Upper lobe of right lung (tissue), 1 donor: ENCODE measurements at regions not wholly inside any gene's neighbourhood (a gene's known extent, or its start where the extent isn't known, plus 50 kb on each side); places are given as distances from the start of the nearest gene placed in this dataset.
"Not testable (repeated sequence)": the region's sequence is repeated elsewhere in the genome, so short reads cannot be mapped to it uniquely, and the experiment has no call there.

Experiments used
- ATAC-seq: fragments of 200-7000 bp; cut with Tn5 transposase; one replicate; pipeline ENCODE4 v1.9.1; 2020; ENCODE audit warnings: mild to moderate bottlenecking, moderate library complexity
- DNase-seq: peaks from one replicate; pipeline ENCODE4 v3.0.0-alpha.2; 2020
- H3K27ac ChIP-seq: fragments of 200-600 bp; one replicate; pipeline ENCODE4 v1.8.0; 2022
- H3K27me3 ChIP-seq: fragments of 200-600 bp; one replicate; pipeline ENCODE4 v1.8.0; 2022; ENCODE audit warnings: mild to moderate bottlenecking
- H3K36me3 ChIP-seq: fragments of 200-600 bp; one replicate; pipeline ENCODE4 v1.8.0; 2022
- H3K4me1 ChIP-seq: fragments of 200-600 bp; one replicate; pipeline ENCODE4 v1.8.0; 2022
- H3K4me3 ChIP-seq: fragments of 200-600 bp; one replicate; pipeline ENCODE4 v1.8.0; 2022; ENCODE audit warnings: mild to moderate bottlenecking
- H3K9me3 ChIP-seq: fragments of 200-600 bp; one replicate; pipeline ENCODE4 v1.8.0; 2022
- intact Hi-C: fragments of 100-400 bp; cut with DNase I; formaldehyde crosslinking; loops from one replicate; pipeline ENCODE4 v1.11.0; 2022
- TF ChIP-seq, protein P1 (sequence below): fragments of 200-600 bp; IDR thresholded peaks from one replicate; pipeline ENCODE4 v1.8.0; 2022; ENCODE audit warnings: antibody characterized with exemption
- donor health status: DM: no; HTN: yes; CAD: no; lungs with severe emphysema.

DNA sequence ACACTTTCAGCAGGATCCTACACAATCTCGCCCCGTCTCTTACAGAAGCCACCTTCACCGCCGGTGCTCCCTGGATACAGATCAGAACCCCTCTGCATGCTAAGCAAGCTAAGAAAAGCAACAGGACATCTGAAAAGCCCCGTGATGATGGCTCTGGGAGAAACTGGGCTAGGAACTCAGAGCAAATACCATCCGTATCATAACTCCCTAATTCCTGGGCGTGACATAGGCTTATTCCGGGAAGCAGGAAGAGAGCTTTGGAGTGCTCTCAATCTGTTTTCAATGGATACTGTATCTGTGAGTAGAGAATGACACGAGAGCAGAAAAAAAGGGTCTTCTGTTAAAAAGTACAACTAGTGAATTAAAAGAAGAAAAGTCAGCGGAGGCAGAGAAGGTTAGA is 121.6 kb downstream of the SPP2 start:
- peaks cover 13% of the 10 kb centered on the region for H3K4me1 ChIP-seq
- no peak overlapping the region for H3K27ac ChIP-seq
- no peaks in the 10 kb centered on the region for H3K9me3 ChIP-seq
- TF ChIP-seq, protein P1, sequence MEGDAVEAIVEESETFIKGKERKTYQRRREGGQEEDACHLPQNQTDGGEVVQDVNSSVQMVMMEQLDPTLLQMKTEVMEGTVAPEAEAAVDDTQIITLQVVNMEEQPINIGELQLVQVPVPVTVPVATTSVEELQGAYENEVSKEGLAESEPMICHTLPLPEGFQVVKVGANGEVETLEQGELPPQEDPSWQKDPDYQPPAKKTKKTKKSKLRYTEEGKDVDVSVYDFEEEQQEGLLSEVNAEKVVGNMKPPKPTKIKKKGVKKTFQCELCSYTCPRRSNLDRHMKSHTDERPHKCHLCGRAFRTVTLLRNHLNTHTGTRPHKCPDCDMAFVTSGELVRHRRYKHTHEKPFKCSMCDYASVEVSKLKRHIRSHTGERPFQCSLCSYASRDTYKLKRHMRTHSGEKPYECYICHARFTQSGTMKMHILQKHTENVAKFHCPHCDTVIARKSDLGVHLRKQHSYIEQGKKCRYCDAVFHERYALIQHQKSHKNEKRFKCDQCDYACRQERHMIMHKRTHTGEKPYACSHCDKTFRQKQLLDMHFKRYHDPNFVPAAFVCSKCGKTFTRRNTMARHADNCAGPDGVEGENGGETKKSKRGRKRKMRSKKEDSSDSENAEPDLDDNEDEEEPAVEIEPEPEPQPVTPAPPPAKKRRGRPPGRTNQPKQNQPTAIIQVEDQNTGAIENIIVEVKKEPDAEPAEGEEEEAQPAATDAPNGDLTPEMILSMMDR: no peak
- ATAC-seq: no peak
- DNase-seq: no peak
- no peak overlapping the region for H3K4me3 ChIP-seq
- intact Hi-C loops: no loop called here
- no peaks in the 10 kb centered on the region for H3K27me3 ChIP-seq
- H3K36me3 ChIP-seq: no peaks in the 10 kb centered on the region

DNA sequence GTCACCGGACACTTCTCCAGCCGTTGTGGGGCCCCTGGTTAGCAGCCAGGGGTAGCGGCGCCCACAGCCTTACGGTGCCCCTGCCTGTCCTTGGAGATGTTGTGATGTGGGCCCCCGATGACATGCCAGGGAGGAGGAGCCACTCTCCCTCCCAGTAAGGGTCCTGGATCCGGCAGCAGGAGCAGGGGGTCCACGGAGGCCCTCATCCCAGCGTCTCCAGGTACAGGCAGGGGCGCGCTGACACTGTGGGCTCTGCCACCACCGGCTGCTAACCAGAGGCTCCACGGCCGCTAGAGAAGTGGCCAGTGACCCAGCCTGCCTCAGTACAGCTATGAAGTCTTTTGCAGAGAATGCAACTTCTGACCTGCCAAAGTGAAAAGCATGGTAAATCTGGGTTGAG is 121.2 kb downstream of the SPP2 start:
- peak; percentile 16 for ATAC-seq

GRCh38 chr2:234169674-234170073 is 119.2 kb downstream of the SPP2 start:
- intact Hi-C loops: no loop called here
- Histone ChIP-seq H3K27me3 (no peaks in the 10 kb centered on the region), H3K36me3 (no peaks in the 10 kb centered on the region), H3K4me1 (peaks cover 14% of the 10 kb centered on the region), H3K27ac (no peak overlapping the region), H3K9me3 (no peaks in the 10 kb centered on the region), H3K4me3 (no peak overlapping the region)
- ATAC-seq (no peak), DNase-seq (no peak)
- TF ChIP-seq, protein P1: no peak

More for the DNA sequence above, 121.2 kb downstream of the SPP2 start:
- H3K4me3 ChIP-seq: no peak overlapping the region
- intact Hi-C loops: no loop called here
- no peak overlapping the region for H3K27ac ChIP-seq
- TF ChIP-seq, protein P1: no peak
- peaks cover 13% of the 10 kb centered on the region for H3K4me1 ChIP-seq
- H3K27me3 ChIP-seq: no peaks in the 10 kb centered on the region
- H3K9me3 ChIP-seq: no peaks in the 10 kb centered on the region
- DNase-seq: no peak
- H3K36me3 ChIP-seq: no peaks in the 10 kb centered on the region

- not testable (repeated sequence) for DNase-seq
- peak; percentile 78 for ATAC-seq
- peak overlapping the region; percentile 61 for H3K27ac ChIP-seq
These were observed 118.4 kb downstream of the SPP2 start for GRCh38 chr2:234168605-234169570.

GRCh38 chr2:234166531-234166930 is 116.0 kb downstream of the SPP2 start:
- TF ChIP-seq, protein P1: no peak
- Histone ChIP-seq H3K9me3 (no peaks in the 10 kb centered on the region), H3K36me3 (no peaks in the 10 kb centered on the region), H3K4me1 (peaks cover 13% of the 10 kb centered on the region), H3K27ac (no peak overlapping the region), H3K27me3 (no peaks in the 10 kb centered on the region), H3K4me3 (no peak overlapping the region)
- intact Hi-C loops: no loop called here
- ATAC-seq: no peak
- no peak for DNase-seq

More at GRCh38 chr2:234168605-234169570, 118.4 kb downstream of the SPP2 start:
- H3K4me1 ChIP-seq: peaks cover 17% of the 10 kb centered on the region
- intact Hi-C loops, H3K36me3 ChIP-seq, H3K4me3 ChIP-seq, H3K9me3 ChIP-seq, H3K27me3 ChIP-seq: not testable (repeated sequence)

- ATAC-seq (peak; percentile 29), DNase-seq (no peak)
- TF ChIP-seq, protein P1: no peak
- H3K4me1 ChIP-seq: peaks cover 13% of the 10 kb centered on the region
- no peaks in the 10 kb centered on the region for H3K36me3 ChIP-seq
- no peaks in the 10 kb centered on the region for H3K27me3 ChIP-seq
- H3K9me3 ChIP-seq: no peaks in the 10 kb centered on the region
- H3K27ac ChIP-seq: no peak overlapping the region
- intact Hi-C loops: no loop called here
- no peak overlapping the region for H3K4me3 ChIP-seq
These were observed 114.9 kb downstream of the SPP2 start for GRCh38 chr2:234165421-234165820.
